HG02885 (cell line): ENCODE measurements at regions not wholly inside any gene's neighbourhood (a gene's known extent, or its start where the extent isn't known, plus 50 kb on each side); places are given as distances from the start of the nearest gene placed in this dataset.

Source experiments
- ATAC-seq: cut with Tn5 transposase; IDR thresholded peaks from one replicate; pipeline ENCODE4 v1.9.1; 2021; ENCODE audit warnings: mild to moderate bottlenecking; ENCODE audit not compliant: unreplicated experiment, poor library complexity

DNA sequence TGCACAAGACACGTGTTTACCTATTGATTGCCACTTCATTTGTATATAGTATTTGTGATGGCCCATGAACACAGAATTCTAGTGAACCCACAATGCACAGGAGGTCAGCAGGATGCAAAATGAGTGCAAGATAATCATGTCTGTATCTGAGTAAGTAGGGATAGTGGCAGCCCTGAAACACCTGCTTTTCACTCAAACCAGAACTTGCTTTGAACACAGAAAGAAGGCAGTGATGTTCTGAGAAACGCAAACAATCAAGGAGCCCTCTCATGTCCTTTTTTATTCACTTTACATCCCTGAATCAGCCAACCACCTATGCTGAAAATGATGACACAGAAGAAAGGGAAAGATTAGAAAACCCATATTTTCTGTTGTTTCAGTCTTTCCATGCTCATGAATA is 170.4 kb upstream of the AVPR1A start:
- no peak for ATAC-seq

DNA sequence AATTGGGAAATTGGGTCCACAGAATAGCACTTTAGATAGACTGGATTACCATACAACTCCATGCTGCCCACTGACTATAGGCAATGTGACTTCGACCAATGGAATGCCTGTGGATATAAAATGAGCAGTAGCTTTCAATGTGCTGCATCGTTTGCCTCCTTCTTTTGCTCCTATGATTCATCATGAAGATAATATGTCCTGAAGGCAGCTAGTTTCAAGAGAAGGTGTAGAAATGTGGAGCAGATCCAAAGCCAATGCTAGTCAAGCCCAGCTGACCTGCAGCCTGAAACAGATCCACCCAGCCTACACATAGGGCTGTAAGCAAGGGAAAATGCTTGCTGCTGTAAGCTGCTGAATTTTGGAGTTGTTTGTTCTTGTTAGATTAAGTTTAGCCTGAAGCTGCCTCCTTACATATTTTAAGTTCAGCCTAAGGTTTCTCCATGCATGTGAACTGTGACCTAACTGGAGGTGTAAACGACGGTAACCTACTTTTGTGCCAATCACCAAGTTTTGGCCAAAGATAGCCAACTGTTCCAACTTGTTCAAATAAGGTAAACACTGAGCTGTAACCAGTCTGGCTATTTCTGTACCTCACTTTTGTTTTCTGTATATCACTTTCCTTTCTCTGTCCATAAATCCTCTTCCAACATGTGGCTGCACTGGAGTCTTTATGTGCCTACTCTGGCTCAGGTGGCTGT is 169.1 kb upstream of the AVPR1A start:
- no peak for ATAC-seq

DNA sequence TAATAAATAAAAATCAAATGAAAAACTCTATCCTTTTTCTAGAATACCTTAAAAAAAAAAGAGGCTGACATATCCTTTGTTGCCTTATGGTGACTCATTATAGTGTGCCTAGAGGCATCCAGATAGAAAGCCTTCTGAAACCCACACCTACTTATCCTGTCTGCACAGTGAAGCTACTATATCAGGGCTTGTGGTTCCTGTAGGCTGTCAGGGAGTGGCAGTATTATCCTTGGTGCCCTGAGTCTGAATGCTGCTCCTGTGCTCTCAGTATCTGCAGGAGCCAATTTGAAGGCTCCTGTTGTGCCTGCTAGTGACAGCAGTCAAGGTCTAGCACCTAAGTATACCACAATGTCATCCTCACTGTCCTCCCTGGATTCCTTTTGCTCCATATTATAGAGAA is 168.4 kb upstream of the AVPR1A start:
- peak; percentile 40 for ATAC-seq

DNA sequence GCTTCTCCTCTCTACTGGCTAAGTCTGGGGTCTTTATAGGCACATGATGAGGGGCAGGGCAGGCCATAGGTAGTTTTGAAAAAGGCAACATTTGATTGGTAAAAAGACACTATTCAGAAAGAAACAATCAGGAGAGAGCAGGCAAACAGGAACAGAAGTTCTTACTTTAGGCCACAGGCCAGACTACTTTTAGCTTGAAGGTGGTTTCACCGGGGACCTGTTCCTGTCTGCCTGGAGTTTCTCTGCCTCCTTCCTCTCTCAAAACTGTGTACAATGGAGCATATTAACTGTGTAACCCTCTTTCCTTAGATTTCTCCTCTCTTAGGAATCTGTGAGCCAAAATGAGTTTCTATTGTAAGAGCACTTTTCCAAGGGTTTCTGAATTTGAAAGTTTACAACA is 167.9 kb upstream of the AVPR1A start:
- no peak for ATAC-seq

DNA sequence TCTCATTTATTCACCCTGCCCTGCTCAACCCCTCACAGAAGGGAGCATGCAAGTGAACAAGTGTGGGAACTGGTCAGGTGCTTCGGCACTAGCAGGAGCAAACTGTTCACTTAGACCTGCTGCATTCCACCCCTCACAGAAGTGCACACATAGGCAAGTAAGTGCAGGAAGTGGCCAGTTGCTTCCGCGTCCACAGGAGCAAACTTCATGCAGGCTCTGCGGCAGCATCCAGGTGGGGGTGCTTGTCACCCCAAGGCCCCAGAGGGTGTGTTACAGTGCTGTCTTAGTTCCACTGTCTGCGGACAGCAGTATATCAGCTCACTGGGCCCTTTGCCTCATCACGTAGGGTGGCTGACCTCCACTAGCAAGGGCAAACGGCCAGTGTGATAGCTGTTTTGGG is 167.3 kb upstream of the AVPR1A start:
- no peak for ATAC-seq

DNA sequence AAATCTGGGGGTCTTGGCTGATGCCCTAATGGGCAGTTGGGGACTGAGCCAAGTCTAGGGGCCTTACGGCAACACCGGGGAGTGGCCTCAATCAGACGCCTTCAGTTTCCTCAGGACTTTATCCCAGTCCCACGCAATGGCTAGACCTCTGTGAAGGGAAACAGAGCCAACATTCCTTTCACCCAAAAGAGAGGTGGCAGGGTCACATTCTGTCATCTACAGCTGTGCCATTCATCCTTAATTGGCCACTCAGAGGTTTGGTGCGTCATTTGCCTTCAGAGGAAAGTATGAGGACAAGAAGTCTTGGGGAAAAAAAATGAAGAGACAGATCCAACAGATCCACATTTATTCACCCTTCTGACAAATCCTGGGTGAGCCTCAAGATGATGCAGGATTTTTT is 166.9 kb upstream of the AVPR1A start:
- no peak for ATAC-seq

DNA sequence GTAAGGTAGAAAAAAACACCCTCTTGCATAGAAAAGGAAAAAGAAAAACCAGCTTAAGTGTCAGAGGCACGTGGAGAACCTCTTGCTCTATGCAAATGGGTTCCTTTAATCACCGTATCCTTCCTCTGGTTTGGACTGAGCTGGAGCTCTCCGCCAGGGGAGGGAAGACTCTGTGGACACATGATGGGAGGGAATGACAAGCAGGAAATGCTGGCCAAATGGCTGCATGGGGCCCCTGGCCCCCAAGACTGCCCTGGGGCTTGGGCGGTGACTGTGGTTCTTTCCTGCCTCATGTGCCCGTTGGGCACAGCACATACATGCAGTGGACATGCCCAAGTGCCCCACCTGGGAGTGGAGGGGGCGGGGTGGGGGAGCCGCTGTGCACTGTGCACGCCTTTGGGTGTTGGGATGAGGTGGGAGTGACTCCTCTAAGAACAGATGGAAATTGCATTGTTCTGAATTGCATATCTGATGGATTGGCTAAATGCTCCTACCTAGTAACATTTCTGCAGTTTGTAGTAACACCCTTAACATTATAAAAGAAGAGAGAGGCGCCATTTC is 166.4 kb upstream of the AVPR1A start:
- no peak for ATAC-seq

DNA sequence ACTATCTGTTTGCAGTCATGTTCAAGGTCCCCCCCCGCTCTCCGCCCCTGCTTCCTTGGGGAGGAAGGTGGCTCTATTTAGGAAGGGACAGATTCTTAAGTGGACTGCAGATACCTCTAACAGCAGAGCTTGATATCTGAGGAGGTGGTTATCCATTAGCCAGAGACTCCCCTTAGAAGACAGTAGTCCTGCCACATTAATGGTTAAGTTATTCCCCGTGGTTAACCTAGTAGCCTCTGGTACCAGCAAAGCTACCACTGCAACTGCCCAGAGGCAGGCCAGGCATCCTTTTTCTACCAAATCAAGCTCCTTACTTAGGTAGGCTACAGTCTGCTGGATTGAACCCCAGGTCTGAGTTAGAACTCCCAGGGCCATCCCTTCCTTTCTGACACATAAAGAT is 162.1 kb upstream of the AVPR1A start:
- no peak for ATAC-seq

DNA sequence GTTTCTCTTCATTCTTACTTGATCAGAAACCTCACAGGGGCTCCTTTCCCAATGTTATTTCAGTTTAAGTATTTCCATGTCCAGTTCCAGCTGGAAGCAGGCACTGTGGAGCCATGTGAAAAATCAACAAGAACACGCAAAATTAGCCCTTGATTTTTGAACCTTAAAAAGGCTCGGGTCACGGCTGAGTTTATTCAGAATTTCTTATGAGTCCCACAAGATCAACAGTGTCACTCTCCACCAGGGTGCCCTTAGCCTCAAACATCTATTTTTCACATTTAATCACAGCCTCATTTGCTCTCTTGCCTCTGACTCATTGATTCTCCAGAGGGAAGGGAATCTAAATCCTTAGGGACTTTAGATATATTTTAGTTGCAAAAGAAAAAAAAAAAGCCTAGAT is 157.7 kb upstream of the AVPR1A start:
- no peak for ATAC-seq

DNA sequence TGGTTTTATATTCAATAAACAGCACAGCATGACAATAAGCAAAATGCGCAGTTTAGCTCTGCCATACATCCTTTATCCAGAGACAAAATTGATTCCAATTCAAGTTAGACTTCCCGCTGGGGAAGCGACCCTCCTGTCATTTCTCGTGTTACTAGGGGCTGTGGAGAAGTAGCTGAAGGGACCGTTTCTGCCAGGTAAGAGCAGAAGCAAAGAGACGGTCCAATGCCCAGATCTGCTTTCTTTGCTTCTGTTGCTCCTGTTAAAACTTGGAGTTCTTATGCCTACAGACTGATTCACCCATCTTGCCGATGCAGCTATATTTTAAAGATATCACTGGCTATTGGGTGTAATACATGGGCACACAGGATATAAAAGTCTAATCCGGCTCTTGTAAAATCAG is 156.8 kb upstream of the AVPR1A start:
- ATAC-seq, result no peak

DNA sequence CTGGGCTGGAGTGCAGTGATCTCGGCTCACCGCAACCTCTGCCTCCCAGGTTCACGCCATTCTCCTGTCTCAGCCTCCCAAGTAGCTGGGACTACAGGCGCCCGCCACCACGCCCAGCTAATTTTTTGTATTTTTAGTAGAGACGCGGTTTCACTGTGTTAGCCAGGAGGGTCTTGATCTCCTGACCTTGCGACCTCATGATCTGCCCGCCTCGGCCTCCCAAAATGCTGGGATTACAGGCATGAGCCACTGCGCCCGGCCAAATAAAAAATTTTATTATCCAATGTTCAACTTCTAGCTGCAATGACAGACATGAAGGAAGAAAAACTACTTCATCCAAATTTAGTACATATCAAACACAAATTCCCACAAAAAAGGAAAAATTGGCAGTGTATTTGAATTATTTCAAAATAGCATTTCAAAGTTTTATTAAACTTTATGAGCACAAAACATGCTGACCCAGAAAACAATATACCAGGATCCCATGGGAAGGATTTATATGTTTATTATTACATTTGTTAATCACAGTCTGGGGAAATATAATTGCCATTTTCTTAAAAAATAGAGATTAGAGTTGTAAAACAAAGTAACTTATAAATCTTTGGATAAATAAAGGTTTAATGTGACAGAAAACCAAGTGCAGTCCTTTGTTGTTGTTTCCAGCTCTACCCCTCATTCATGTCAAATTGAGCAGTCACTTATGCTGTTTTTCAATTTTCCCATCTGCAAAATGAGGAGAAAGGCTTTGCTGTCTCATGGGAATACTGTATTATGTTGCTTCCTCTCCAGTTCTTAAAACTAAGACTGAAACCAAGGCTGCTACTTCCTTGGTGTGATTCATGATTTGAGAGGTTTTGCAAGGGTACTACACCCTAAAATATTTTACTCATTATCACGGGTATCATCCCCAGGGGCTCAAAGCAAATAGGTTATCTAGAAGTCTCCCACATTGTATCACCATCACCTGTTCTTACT is 155.2 kb upstream of the AVPR1A start:
- no peak for ATAC-seq

DNA sequence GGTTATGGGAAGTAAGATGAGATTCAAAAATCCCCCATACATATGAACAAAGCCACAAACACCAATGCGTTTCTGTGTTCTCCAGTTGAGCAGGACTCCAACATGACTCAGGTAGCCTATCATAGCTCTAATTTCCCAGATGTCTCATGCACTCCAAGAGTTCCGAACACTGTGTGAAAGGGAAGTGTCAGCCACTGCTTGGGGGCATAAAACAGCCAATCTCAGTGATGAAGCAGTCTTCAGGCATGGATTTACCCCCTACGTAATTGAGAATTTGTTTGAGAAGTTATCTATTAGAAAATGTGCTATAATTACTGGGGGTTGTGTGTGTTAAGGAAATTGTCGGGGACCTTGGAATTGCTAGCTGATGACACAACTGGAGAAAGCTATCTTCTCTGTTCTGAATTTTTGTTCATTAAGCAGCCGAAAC is 153.9 kb upstream of the AVPR1A start:
- ATAC-seq, result no peak

DNA sequence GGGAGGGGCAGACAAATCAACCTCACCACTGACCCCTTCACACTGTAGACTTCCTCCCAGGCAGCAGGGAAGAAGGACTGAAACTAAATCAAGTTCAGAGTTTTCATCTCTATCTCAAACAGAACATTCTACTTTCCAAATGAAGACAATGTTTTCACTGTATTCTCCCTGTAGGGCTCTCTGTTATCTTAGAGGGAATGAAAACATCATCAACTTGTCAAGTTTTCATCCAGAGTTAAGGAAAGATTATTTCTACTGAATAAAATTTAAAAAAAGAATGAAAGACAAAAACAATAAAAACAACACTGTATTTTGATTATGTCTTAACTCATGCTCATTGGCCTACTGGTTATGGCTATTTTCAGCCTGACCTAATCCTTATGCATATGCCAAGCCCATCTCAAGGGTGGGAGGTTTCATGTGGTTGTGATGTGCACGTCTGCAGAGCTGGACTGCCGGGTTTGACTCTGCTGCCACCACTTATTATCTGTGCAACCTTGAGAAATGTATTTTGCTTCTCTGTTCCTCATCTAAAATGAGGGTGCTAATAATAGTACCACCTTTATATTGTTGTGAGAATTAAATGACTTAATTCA is 152.0 kb upstream of the AVPR1A start:
- no peak for ATAC-seq

DNA sequence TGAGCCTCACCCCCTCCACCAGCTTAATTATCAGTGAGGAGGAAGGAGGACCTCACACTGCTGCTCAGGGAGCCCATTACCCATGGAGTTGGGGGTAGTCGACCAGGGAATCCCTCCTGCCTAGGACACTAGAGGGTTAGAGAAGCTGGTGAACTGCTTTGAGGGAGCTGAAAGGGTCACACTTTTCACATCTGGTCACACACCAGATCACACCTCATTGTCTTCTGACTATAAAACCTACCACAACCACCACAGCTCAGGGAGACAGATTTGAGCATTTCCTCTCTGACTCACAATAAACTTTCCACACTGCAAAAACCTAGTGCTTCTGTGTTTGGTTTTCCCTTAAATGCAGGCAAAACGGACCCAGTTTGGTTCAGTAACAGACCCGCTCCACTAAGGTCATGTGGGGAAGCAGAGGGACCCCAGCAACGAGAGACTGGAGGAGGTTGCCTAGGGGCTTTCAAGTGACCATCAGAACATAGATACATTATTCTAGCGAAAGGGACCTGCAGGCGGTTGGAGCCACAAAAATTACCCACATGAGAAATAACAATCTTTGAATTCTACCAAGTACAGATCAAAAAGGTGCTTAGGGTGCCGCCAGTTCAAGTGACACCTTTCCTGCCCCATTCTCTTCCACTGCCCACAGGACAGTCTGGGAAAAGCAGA is 151.4 kb upstream of the AVPR1A start:
- ATAC-seq, result peak; percentile 70

DNA sequence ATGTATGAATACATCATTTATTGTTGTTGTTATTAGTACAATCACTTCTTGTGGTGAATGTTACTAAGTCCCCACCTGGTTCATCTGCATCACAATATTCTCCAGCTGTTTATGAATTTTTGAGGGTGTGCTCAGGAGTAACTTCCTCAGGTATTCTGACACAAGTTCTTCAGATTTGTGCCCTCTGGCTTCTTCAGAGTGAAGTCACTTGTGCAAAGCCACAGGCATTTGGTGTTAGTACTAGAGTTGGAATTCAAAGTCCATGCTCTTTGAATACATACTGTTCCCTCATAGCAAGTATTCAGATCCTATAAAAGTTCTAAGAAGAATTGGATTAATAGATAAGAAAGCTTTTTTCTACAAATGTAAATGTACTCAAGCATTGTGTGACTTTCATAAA is 150.3 kb upstream of the AVPR1A start:
- ATAC-seq, result no peak

DNA sequence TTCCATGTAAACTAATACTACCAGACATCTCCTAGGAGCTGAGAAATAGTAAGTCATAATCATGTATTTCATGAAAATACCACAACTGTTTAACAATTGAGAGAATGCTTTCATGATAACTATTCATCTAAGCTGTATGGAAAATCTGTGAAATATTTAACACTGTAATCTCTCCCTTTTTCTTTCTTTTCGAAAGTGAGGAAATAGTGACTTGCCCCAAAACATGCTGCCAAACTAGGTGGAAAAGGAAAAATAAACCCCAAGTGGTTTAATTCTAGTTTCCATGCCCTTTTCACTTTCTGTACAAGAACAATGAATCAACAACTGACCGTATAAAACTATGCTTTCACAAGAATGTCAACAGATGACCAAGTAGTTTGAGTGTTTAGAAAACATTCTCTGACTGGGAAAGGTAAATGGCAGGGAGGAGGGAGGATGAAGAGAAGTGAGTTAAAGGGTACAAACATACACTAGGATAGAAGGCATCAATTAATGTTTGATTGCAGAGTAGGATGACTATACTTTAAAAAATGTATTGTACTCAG is 147.5 kb upstream of the AVPR1A start:
- no peak for ATAC-seq

DNA sequence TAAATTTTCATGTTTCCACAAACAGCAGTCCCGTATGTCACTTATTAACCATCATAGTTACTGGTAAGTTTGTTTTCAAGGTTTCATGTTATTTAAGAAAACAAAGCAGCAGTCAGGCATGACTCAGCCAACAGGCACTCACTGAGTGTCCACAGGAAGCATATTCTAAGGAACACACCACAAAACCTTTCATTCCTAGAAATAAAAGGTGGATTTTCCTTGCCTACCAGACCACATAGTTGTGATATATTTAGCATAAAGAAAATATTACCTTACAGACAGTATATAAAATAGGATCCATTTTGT is 143.3 kb upstream of the AVPR1A start:
- ATAC-seq, result no peak

DNA sequence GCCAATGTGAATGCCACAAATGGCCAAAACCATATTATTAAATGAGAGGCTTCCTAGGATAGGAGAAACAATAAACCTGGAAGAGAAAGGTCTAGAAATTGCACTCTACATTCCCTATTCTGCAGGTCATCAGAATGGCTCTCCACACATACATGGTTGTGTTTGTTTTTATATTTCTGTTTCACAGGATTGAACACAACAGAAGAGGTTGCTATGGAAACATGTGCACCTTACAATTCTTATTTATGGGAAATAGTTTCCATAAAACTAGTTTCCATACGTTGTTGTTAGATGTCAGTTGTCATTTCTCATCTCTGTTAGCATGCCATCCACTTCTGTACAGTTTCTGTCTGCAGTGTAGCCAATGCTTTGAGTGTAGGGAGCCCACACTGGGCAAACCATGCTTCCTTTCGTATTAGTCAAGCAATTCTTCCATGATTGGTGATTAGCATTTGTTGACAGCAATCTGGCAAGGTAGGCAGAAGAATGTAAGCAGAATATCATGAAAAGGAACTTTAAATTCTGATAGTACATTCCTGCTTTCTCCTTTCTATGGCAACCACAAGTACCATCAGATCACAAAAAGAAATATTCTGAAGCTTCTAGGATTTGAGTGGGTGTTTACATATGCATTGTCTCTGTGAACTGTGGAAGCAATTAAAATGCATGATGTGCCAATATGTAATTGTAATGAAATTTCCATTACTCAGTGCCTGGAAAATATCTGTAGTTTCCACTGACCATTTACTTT is 141.6 kb upstream of the AVPR1A start:
- no peak for ATAC-seq

DNA sequence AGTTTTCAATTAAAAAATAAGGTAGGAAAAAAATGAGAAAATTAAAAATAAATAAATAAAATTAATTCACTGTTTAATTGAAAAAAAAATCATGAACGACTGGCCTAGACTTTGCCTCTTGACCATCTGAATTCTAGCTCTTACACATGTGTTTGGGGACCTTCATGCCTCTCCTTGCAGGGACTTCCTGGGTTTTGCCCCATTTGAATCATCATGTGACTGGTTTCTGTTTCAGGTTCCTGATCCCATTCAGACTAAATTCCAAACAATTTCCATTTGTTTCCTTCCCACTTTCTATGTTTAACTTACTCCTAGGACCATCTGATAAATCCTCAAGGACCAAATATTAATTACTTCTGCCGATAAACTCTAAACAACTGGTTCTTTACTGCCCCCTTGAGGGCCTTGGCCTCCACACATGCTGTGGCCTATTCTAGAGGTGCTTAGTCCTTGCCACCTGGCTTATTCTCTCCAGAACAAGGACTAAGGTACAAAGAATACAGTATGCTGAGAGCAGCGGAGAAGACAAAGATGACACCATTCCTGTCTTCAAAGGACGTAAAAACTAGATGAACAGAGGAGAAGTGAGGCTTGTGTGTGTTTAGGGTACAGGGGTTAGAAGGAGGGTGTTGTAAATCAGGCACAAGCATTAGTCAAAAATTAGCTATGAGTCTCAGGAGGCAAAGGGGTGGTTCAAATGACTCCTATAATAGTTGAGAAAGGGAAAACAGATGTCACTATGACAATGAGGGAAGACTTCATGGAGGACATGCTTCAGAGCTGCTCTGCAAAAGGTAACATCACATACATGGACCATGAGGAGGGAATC is 125.8 kb upstream of the AVPR1A start:
- ATAC-seq, result peak; percentile 95
